ENCODE measurements at regions not wholly inside any gene's neighbourhood (a gene's known extent, or its start where the extent isn't known, plus 50 kb on each side); places are given as distances from the start of the nearest gene placed in this dataset.
"Not testable (repeated sequence)": the region's sequence is repeated elsewhere in the genome, so short reads cannot be mapped to it uniquely, and the experiment has no call there.

- no peaks in the 10 kb centered on the region for H3K4me1 ChIP-seq
- H3K36me3 ChIP-seq: no peaks in the 10 kb centered on the region
- H3K27me3 ChIP-seq: no peaks in the 10 kb centered on the region
- no peaks in the 10 kb centered on the region for H3K9me3 ChIP-seq
- DNase-seq: no peak
- TF ChIP-seq CTCF (IDR thresholded peaks at IDR 0.05) (no peak), POLR2A (IDR thresholded peaks at IDR 0.05) (no peak)
- no peak overlapping the region for H3K27ac ChIP-seq
- no peak overlapping the region for H3K4me3 ChIP-seq
Measured at GRCh38 chr6:154625721-154626120, 107.5 kb upstream of the SCAF8 start.

DNA sequence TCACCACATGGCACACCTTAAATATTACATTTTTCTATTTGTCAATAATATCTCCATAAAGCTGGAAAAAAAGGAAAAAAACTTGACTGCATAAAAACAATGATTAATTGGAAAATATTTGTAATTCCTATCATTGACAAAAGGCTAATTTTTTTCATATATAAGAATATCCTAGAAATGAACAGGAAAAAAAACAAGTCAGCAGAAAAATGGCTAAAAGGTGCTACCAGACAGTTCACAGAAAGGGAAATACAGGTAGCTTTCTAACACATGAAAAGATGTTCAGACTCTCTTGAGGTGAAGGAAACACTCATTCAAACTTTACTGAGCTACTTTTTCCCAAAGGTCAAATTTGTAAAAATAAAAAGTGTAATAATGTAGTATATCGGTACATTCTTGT lies 104.1 kb upstream of the SCAF8 start:
- H3K9me3 ChIP-seq: peaks cover 0 to 2% (median 0%) of the 10 kb centered on the region in 4 donors
- H3K27ac ChIP-seq: no peak overlapping the region
- no peaks in the 10 kb centered on the region for H3K36me3 ChIP-seq
- H3K27me3 ChIP-seq: no peaks in the 10 kb centered on the region
- no peak for DNase-seq
- TF ChIP-seq CTCF (IDR thresholded peaks at IDR 0.05) (no peak), POLR2A (IDR thresholded peaks at IDR 0.05) (no peak)
- H3K4me1 ChIP-seq: no peaks in the 10 kb centered on the region
- no peak overlapping the region for H3K4me3 ChIP-seq

DNA sequence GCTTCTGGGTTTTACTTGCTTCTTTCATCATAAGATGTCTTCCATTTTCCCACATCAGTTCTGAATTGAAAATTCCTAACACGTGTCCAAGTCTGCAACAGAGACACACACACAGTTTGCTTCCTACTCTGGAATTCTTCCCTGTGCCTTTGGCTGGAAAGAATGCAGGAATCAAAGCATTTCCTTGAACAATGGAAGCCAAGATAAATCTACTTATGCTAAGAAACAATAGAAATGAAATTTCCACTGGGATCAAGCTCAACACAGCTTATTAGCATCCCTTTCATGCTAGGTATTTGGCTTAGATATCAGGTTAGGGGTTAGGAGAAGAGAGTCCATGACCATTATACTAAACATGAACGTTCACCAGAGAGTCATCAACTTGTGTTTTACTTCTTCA lies 101.1 kb upstream of the SCAF8 start:
- H3K4me1 ChIP-seq: no peaks in the 10 kb centered on the region
- H3K9me3 ChIP-seq: peaks cover 0 to 2% (median 0%) of the 10 kb centered on the region in 4 donors
- DNase-seq: no peak
- TF ChIP-seq CTCF (IDR thresholded peaks at IDR 0.05): no peak
- TF ChIP-seq POLR2A (IDR thresholded peaks at IDR 0.05): no peak
- no peak overlapping the region for H3K4me3 ChIP-seq
- H3K27ac ChIP-seq: no peak overlapping the region
- H3K36me3 ChIP-seq: no peaks in the 10 kb centered on the region
- no peaks in the 10 kb centered on the region for H3K27me3 ChIP-seq

- Histone ChIP-seq H3K36me3 (no peaks in the 10 kb centered on the region), H3K4me1 (no peaks in the 10 kb centered on the region), H3K9me3 (peaks cover 0 to 2% (median 0%) of the 10 kb centered on the region in 4 donors), H3K4me3 (no peak overlapping the region), H3K27ac (no peak overlapping the region), H3K27me3 (no peaks in the 10 kb centered on the region)
- no peak for DNase-seq
- no peak for TF ChIP-seq CTCF (IDR thresholded peaks at IDR 0.05)
- no peak for TF ChIP-seq POLR2A (IDR thresholded peaks at IDR 0.05)
Measured at GRCh38 chr6:154637392-154637791, 95.8 kb upstream of the SCAF8 start.

- H3K4me3 ChIP-seq: no peak overlapping the region
- no peak overlapping the region for H3K27ac ChIP-seq
- DNase-seq: no peak
- TF ChIP-seq POLR2A (IDR thresholded peaks at IDR 0.05) (no peak), CTCF (IDR thresholded peaks at IDR 0.05) (no peak)
- H3K36me3 ChIP-seq: no peaks in the 10 kb centered on the region
- peaks cover 0 to 2% (median 0%) of the 10 kb centered on the region in 4 donors for H3K9me3 ChIP-seq
- no peaks in the 10 kb centered on the region for H3K27me3 ChIP-seq
- H3K4me1 ChIP-seq: no peaks in the 10 kb centered on the region
Measured at GRCh38 chr6:154638369-154638768, 94.8 kb upstream of the SCAF8 start.

- DNase-seq, H3K9me3 ChIP-seq, H3K4me1 ChIP-seq, H3K36me3 ChIP-seq, H3K4me3 ChIP-seq, H3K27me3 ChIP-seq, H3K27ac ChIP-seq: not testable (repeated sequence)
Measured at GRCh38 chr6:154639196-154639595, 94.0 kb upstream of the SCAF8 start.

Data from Peyer's patch (tissue), 4 donors.